ENCODE measurements at regions not wholly inside any gene's neighbourhood (a gene's known extent, or its start where the extent isn't known, plus 50 kb on each side); places are given as distances from the start of the nearest gene placed in this dataset.
"Not testable (repeated sequence)": the region's sequence is repeated elsewhere in the genome, so short reads cannot be mapped to it uniquely, and the experiment has no call there.

GRCh38 chr3:147712357-147712756 is 303.2 kb downstream of the ZIC1 start:
- Mint-ChIP-seq H3K4me1 (ENCODE audit: low read depth, unreplicated experiment) (no peaks in the 10 kb centered on the region), H3K4me3 (ENCODE audit: unreplicated experiment) (no peak overlapping the region), H3K27ac (ENCODE audit: unreplicated experiment) (no peak overlapping the region), H3K36me3 (ENCODE audit: unreplicated experiment) (no peaks in the 10 kb centered on the region), H3K9me3 (ENCODE audit: unreplicated experiment) (peaks cover 6% of the 10 kb centered on the region), H3K27me3 (ENCODE audit: unreplicated experiment) (no peaks in the 10 kb centered on the region)
- peak; percentile 21 for DNase-seq
- no peak for TF ChIP-seq CTCF (IDR thresholded peaks at IDR 0.05; ENCODE audit: partially characterized antibody, unreplicated experiment)

DNA sequence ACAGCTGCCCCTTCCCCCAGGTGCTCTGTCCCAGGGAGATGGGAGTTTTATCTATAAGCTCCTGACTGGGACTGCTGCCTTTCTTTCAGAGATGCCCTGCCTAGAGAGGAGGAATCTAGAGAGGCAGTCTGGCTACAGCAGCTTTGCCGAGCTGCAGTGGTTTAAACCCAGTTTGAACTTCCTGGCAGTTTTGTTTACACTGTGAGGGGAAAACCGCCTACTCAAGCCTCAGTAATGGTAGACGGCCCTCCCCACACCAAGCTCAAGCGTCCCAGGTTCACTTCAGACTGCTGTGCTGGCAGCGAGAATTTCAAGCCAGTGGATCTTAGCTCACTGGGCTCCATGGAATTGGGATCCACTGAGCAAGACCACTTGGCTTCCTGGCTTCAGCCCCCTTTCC is 303.6 kb downstream of the ZIC1 start:
- not testable (repeated sequence) for H3K27me3 Mint-ChIP-seq (ENCODE audit: unreplicated experiment); H3K9me3 Mint-ChIP-seq (ENCODE audit: unreplicated experiment); H3K4me3 Mint-ChIP-seq (ENCODE audit: unreplicated experiment); H3K36me3 Mint-ChIP-seq (ENCODE audit: unreplicated experiment); H3K27ac Mint-ChIP-seq (ENCODE audit: unreplicated experiment); H3K4me1 Mint-ChIP-seq (ENCODE audit: low read depth, unreplicated experiment); DNase-seq

DNA sequence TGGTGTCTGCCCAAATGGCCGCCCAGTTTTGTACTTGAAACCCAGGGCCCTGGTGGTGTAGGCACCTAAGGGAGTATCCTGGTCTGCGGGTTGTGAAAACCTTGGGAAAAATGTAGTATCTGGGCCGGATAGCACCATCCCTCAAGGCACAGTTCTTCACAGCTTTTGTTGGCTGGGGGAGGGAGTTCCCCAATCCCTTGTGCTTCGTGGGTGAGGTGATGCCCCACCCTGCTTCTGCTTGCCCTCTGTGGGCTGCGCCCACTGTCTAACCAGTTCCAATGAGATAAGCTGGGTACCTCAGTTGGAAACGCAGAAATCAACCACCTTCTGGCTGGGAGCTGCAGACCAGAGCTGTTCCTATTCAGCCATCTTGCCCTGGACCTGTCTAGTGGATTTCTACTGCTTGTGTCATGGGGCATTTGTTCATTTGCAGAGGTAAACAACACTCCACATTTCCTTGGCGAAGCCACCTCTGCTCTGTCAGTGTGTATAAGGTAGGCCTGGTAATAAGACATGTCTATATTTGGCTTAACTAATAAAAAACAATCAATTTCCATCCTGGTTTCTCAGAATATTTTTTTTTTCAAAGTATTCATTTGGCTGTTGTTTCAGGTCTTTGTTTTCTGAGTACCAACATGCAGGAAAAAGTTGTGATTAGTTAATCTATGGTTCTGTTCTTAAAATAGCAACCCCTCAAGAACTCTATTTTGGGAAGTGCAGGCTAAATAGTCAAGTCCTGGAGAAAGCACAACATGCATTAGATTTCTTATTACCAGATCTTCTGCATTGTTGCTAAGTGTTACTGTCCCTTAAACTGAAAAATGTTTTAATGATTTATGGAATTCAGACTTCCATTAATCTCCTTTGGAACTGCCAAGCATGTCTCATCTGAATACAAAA is 304.3 kb downstream of the ZIC1 start:
- H3K27ac Mint-ChIP-seq (ENCODE audit: unreplicated experiment): no peak overlapping the region
- H3K4me1 Mint-ChIP-seq (ENCODE audit: low read depth, unreplicated experiment): no peaks in the 10 kb centered on the region
- peaks cover 6% of the 10 kb centered on the region for H3K9me3 Mint-ChIP-seq (ENCODE audit: unreplicated experiment)
- TF ChIP-seq CTCF (IDR thresholded peaks at IDR 0.05; ENCODE audit: partially characterized antibody, unreplicated experiment): no peak
- no peak for DNase-seq
- H3K36me3 Mint-ChIP-seq (ENCODE audit: unreplicated experiment): no peaks in the 10 kb centered on the region
- no peak overlapping the region for H3K4me3 Mint-ChIP-seq (ENCODE audit: unreplicated experiment)
- H3K27me3 Mint-ChIP-seq (ENCODE audit: unreplicated experiment): no peaks in the 10 kb centered on the region

GRCh38 chr3:147729641-147730040 is 320.5 kb downstream of the ZIC1 start:
- Mint-ChIP-seq H3K27me3 (ENCODE audit: unreplicated experiment) (no peaks in the 10 kb centered on the region), H3K4me1 (ENCODE audit: low read depth, unreplicated experiment) (no peaks in the 10 kb centered on the region), H3K4me3 (ENCODE audit: unreplicated experiment) (no peak overlapping the region), H3K27ac (ENCODE audit: unreplicated experiment) (no peak overlapping the region), H3K36me3 (ENCODE audit: unreplicated experiment) (no peaks in the 10 kb centered on the region), H3K9me3 (ENCODE audit: unreplicated experiment) (peaks cover 1% of the 10 kb centered on the region)
- DNase-seq: no peak
- TF ChIP-seq CTCF (IDR thresholded peaks at IDR 0.05; ENCODE audit: partially characterized antibody, unreplicated experiment): no peak

GRCh38 chr3:147730284-147730683 is 321.1 kb downstream of the ZIC1 start:
- no peaks in the 10 kb centered on the region for H3K27me3 Mint-ChIP-seq (ENCODE audit: unreplicated experiment)
- no peak for TF ChIP-seq CTCF (IDR thresholded peaks at IDR 0.05; ENCODE audit: partially characterized antibody, unreplicated experiment)
- no peaks in the 10 kb centered on the region for H3K36me3 Mint-ChIP-seq (ENCODE audit: unreplicated experiment)
- H3K9me3 Mint-ChIP-seq (ENCODE audit: unreplicated experiment): peaks cover 1% of the 10 kb centered on the region
- no peak for DNase-seq
- no peaks in the 10 kb centered on the region for H3K4me1 Mint-ChIP-seq (ENCODE audit: low read depth, unreplicated experiment)
- H3K27ac Mint-ChIP-seq (ENCODE audit: unreplicated experiment): no peak overlapping the region
- H3K4me3 Mint-ChIP-seq (ENCODE audit: unreplicated experiment): no peak overlapping the region
